H4 (cell line): ENCODE measurements at regions not wholly inside any gene's neighbourhood (a gene's known extent, or its start where the extent isn't known, plus 50 kb on each side); places are given as distances from the start of the nearest gene placed in this dataset.

Source experiments
- DNase-seq: peaks from one replicate; pipeline ENCODE4 v3.0.0-alpha.2; 2015; ENCODE audit warnings: low spot score

- DNase-seq: no peak
Measured at GRCh38 chr7:70907259-70908247, 224.4 kb upstream of the GALNT17 start.

GRCh38 chr7:70913924-70914323 lies 218.0 kb upstream of the GALNT17 start:
- no peak for DNase-seq

GRCh38 chr7:70915067-70915466 lies 216.9 kb upstream of the GALNT17 start:
- DNase-seq: no peak

- DNase-seq: no peak
Measured at GRCh38 chr7:70919481-70920073, 212.4 kb upstream of the GALNT17 start.

GRCh38 chr7:70920876-70921275 lies 211.1 kb upstream of the GALNT17 start:
- peak; percentile 33 for DNase-seq

- peak; percentile 48 for DNase-seq
Measured at GRCh38 chr7:70923181-70923845, 208.6 kb upstream of the GALNT17 start.

GRCh38 chr7:70925411-70926115 lies 206.4 kb upstream of the GALNT17 start:
- peak; percentile 35 for DNase-seq

GRCh38 chr7:70926666-70927065 lies 205.3 kb upstream of the GALNT17 start:
- DNase-seq: no peak

GRCh38 chr7:70935311-70935710 lies 196.6 kb upstream of the GALNT17 start:
- DNase-seq: no peak

GRCh38 chr7:70935854-70936253 lies 196.1 kb upstream of the GALNT17 start:
- DNase-seq: no peak

- DNase-seq: no peak
Measured at GRCh38 chr7:70937424-70937823, 194.5 kb upstream of the GALNT17 start.

- DNase-seq: no peak
Measured at GRCh38 chr7:70940597-70940996, 191.3 kb upstream of the GALNT17 start.

GRCh38 chr7:70942791-70943190 lies 189.2 kb upstream of the GALNT17 start:
- no peak for DNase-seq

- DNase-seq: no peak
Measured at GRCh38 chr7:70944516-70944915, 187.4 kb upstream of the GALNT17 start.

- no peak for DNase-seq
Measured at GRCh38 chr7:70947181-70947580, 184.8 kb upstream of the GALNT17 start.

- no peak for DNase-seq
Measured at GRCh38 chr7:70949862-70950261, 182.1 kb upstream of the GALNT17 start.

- DNase-seq: no peak
Measured at GRCh38 chr7:70951271-70951962, 180.5 kb upstream of the GALNT17 start.

- no peak for DNase-seq
Measured at GRCh38 chr7:70952311-70952710, 179.6 kb upstream of the GALNT17 start.

- no peak for DNase-seq
Measured at GRCh38 chr7:70953331-70953741, 178.6 kb upstream of the GALNT17 start.

GRCh38 chr7:70953796-70954195 lies 178.1 kb upstream of the GALNT17 start:
- no peak for DNase-seq

- no peak for DNase-seq
Measured at GRCh38 chr7:70972693-70973092, 159.3 kb upstream of the GALNT17 start.
